ENCODE measurements at regions not wholly inside any gene's neighbourhood (a gene's known extent, or its start where the extent isn't known, plus 50 kb on each side); places are given as distances from the start of the nearest gene placed in this dataset.

DNA sequence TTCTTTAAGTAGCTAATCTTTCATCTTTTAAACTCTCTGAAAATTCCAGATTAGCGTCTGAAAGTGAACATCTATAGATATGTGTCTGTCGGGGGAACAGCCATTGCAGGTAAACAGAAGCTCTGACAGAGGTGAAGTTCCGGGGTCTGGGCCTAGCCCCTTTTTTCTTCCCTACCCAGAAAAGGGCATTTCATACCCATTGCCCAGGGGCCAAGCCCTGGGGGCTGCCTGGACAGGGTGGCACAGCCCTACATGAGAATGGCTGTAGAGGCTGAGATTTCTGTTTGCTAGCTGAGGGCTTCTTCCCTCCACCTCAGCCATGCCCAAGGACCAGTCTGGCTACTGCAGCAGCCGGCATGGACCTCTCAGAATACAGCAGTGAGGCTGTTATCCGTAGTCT lies 327.0 kb upstream of the PLET1 start:
- TF ChIP-seq, protein P1, sequence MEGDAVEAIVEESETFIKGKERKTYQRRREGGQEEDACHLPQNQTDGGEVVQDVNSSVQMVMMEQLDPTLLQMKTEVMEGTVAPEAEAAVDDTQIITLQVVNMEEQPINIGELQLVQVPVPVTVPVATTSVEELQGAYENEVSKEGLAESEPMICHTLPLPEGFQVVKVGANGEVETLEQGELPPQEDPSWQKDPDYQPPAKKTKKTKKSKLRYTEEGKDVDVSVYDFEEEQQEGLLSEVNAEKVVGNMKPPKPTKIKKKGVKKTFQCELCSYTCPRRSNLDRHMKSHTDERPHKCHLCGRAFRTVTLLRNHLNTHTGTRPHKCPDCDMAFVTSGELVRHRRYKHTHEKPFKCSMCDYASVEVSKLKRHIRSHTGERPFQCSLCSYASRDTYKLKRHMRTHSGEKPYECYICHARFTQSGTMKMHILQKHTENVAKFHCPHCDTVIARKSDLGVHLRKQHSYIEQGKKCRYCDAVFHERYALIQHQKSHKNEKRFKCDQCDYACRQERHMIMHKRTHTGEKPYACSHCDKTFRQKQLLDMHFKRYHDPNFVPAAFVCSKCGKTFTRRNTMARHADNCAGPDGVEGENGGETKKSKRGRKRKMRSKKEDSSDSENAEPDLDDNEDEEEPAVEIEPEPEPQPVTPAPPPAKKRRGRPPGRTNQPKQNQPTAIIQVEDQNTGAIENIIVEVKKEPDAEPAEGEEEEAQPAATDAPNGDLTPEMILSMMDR (IDR thresholded peaks at IDR 0.05; ENCODE audit: low read depth, low read length): no peak
- no peak for TF ChIP-seq EZH2phosphoT487 (IDR thresholded peaks at IDR 0.05; ENCODE audit: low read depth)

Data from OCI-LY3 (cell line).